Vagina (tissue), 2 donors: ENCODE measurements at regions not wholly inside any gene's neighbourhood (a gene's known extent, or its start where the extent isn't known, plus 50 kb on each side); places are given as distances from the start of the nearest gene placed in this dataset.

Source experiments
- DNase-seq, 2 donors: peaks; one replicate each; pipeline ENCODE4 v3.0.0-alpha.2; 2017; ENCODE audit errors: extremely low spot score in 2 of 2
- H3K27ac ChIP-seq: fragments of 200-600 bp; sonication (generic); one replicate; pipeline ENCODE4 v1.5.1; 2019
- H3K27me3 ChIP-seq: fragments of 200-600 bp; sonication (generic); one replicate; pipeline ENCODE4 v1.5.1; 2019
- H3K36me3 ChIP-seq, 2 donors: fragments of 200-600 bp; sonication (generic); one replicate each; pipeline ENCODE4 v1.5.1; 2017 to 2019
- H3K4me1 ChIP-seq: fragments of 200-600 bp; sonication (generic); one replicate; pipeline ENCODE4 v1.5.1; 2019
- H3K4me3 ChIP-seq, 2 donors: fragments of 200-600 bp; sonication (generic); 1 replicate in 1 of 2; 2 replicates in 1 of 2; pipeline ENCODE4 v1.5.1; 2016 to 2019
- H3K9me3 ChIP-seq: fragments of 200-600 bp; sonication (generic); one replicate; pipeline ENCODE4 v1.5.1; 2019
- POLR2A ChIP-seq, 2 donors: fragments of 450-650 bp; IDR thresholded peaks; one replicate each; pipeline ENCODE4 v1.6.1; 2017; ENCODE audit warnings: antibody characterized with exemption in 2 of 2, mild to moderate bottlenecking in 2 of 2, moderate library complexity in 2 of 2
- POLR2AphosphoS5 ChIP-seq, 2 donors: sonication (generic); formaldehyde crosslinking; IDR thresholded peaks; one replicate each; pipeline ENCODE4 v1.9.0; 2017; ENCODE audit warnings: antibody characterized with exemption in 2 of 2, mild to moderate bottlenecking in 2 of 2, low read depth in 1 of 2; ENCODE audit not compliant: insufficient read depth in 1 of 2
- intact Hi-C: fragments of 100-400 bp; cut with DNase I; formaldehyde crosslinking; loops from one replicate; pipeline ENCODE4 v1.15.1; 2023
- TF ChIP-seq, protein P1 (sequence below), 3 experiments: fragments of 450-650 bp in 2 of 3; fragments of 200-600 bp in 1 of 3; sonication (generic) in 1 of 3; IDR thresholded peaks; one replicate each; pipeline ENCODE4 v1.5.1; 2017 to 2019; ENCODE audit warnings: antibody characterized with exemption in 3 of 3, mild to moderate bottlenecking in 2 of 3, moderate library complexity in 2 of 3

DNA sequence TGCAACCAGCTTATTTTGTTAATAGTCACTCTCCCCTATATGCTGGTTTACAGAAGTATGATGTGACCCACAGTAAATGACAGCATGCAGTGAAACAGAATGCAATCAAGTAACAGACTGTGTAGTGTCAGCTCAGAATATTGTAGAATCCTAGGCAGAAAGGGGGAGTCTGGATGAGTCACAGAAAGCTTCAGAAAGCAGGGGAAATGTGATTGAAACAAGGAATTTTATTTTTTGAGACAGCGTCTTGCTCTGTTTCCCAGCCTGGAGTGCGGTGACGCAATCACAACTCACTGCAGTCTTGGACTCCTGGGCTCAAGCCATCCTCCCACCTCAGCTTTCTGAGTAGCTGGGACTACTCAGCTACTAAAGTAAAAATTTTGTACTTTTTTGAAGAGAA is 188.3 kb upstream of the FOXN2 start:
- H3K4me1 ChIP-seq: no peaks in the 10 kb centered on the region
- no peak for TF ChIP-seq POLR2AphosphoS5 (IDR thresholded peaks at IDR 0.05; ENCODE audit: insufficient read depth in 1 of 2, low read depth in 1 of 2)
- no peak for DNase-seq
- intact Hi-C loops: no loop called here
- H3K4me3 ChIP-seq: no peak overlapping the region
- H3K9me3 ChIP-seq: no peaks in the 10 kb centered on the region
- no peaks in the 10 kb centered on the region for H3K36me3 ChIP-seq
- H3K27me3 ChIP-seq: no peaks in the 10 kb centered on the region
- H3K27ac ChIP-seq: no peak overlapping the region

DNA sequence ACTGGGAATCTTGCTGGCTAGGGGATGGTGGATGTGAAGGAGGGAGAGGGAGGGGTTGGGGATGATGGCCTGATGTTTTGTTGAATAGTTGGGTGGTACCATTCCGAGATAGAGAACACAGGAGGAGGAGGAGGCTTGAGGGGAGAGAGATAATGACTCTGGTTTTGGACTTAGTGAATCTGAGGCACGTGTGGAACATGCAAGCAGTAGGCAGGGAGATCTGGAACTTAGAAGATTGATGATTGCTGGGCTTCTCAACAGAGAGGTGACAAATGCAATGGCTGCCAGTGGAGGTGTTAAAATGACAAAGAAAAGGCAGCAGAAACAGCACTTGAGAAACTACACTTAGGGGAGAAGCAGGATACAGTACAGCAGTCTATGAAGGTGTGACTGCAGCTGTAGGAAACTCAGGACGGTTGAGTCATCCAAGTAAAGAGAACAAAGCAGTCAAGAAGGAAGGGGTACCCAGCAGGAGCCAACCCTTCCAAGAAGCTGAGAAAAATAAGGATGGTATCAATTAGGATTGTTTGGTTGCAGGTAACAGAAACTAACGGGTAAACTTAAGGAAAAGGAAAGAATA is 186.8 kb upstream of the FOXN2 start:
- Histone ChIP-seq H3K9me3 (no peaks in the 10 kb centered on the region), H3K4me3 (no peak overlapping the region), H3K27ac (no peak overlapping the region), H3K4me1 (peaks cover 8% of the 10 kb centered on the region), H3K36me3 (no peaks in the 10 kb centered on the region), H3K27me3 (no peaks in the 10 kb centered on the region)
- TF ChIP-seq, protein P1, sequence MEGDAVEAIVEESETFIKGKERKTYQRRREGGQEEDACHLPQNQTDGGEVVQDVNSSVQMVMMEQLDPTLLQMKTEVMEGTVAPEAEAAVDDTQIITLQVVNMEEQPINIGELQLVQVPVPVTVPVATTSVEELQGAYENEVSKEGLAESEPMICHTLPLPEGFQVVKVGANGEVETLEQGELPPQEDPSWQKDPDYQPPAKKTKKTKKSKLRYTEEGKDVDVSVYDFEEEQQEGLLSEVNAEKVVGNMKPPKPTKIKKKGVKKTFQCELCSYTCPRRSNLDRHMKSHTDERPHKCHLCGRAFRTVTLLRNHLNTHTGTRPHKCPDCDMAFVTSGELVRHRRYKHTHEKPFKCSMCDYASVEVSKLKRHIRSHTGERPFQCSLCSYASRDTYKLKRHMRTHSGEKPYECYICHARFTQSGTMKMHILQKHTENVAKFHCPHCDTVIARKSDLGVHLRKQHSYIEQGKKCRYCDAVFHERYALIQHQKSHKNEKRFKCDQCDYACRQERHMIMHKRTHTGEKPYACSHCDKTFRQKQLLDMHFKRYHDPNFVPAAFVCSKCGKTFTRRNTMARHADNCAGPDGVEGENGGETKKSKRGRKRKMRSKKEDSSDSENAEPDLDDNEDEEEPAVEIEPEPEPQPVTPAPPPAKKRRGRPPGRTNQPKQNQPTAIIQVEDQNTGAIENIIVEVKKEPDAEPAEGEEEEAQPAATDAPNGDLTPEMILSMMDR (IDR thresholded peaks at IDR 0.05): no peak
- TF ChIP-seq POLR2AphosphoS5 (IDR thresholded peaks at IDR 0.05; ENCODE audit: insufficient read depth in 1 of 2, low read depth in 1 of 2) (no peak), POLR2A (IDR thresholded peaks at IDR 0.05) (no peak)
- DNase-seq: no peak
- intact Hi-C loops: no loop called here

DNA sequence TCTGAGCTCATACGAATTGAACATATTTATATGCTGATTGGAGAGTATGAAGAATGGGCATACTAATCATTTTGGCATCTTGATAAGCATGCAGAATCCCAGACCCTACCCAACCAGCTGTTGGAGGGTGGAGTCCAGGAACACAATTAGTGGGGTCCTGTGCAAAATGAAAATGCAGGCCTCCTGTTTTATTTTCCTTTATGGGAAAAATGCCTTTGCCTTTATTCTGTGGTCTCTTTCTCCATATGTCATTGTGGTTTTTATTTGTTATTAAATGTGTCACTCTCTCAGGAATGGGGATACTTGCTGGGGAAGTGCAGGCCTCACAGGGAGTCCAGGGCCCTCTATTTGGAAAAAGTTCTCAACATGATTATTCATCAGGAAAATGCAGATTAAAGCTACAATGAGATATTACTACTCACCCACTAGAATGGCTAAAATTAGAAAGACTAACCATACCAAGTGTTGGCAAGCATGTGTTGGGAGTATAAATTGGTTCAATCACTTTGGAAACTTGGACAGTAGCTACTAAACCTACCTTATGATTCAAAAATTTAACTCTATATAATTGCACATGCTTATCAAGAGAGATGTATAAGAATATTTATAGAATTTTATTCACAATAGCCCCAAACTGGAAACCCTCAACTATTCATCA is 185.1 kb upstream of the FOXN2 start:
- Histone ChIP-seq H3K4me3 (no peak overlapping the region), H3K36me3 (no peaks in the 10 kb centered on the region), H3K4me1 (peaks cover 8% of the 10 kb centered on the region), H3K27ac (no peak overlapping the region), H3K27me3 (no peaks in the 10 kb centered on the region), H3K9me3 (no peaks in the 10 kb centered on the region)
- TF ChIP-seq, protein P1 (IDR thresholded peaks at IDR 0.05): no peak
- TF ChIP-seq POLR2AphosphoS5 (IDR thresholded peaks at IDR 0.05; ENCODE audit: insufficient read depth in 1 of 2, low read depth in 1 of 2): no peak
- no peak for TF ChIP-seq POLR2A (IDR thresholded peaks at IDR 0.05)
- intact Hi-C loops: no loop called here
- DNase-seq: no peak

DNA sequence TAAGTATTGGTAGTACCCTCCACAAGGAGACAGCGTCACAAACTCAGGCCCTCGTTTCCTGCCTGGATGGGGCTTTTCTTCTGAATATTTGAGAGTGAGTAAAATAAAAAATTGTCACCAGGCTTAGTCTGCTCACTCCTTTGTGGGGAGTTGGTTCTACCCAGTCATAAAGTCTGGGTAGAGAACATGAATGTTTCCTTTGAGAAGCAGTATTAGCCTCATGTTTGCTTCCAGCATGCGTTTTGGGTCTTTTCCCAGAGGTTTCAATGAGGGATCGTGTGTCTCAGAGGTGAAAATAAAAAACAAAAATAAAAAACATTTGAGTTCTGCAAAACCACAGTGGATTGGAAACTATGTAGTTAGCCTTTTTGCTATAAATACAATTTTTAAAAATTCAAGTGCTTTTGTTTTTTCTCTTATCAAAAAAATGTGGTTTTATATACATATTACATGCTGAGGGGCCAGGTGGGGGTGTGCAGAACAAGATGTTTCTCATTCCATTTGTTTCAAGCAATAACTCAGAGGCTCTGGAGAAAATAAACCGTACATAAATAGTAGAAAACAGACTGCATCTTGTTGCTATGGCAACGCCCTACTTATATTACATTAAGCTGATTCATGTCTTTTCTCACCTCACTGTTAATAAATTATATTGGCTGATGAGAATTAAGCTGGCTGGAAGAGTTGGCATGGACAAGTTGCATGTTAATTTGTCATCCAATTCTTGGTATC is 182.8 kb upstream of the FOXN2 start:
- H3K36me3 ChIP-seq: no peaks in the 10 kb centered on the region
- intact Hi-C loops: no loop called here
- H3K27me3 ChIP-seq: no peaks in the 10 kb centered on the region
- H3K4me3 ChIP-seq: no peak overlapping the region
- no peak for TF ChIP-seq POLR2A (IDR thresholded peaks at IDR 0.05)
- TF ChIP-seq, protein P1 (IDR thresholded peaks at IDR 0.05): no peak
- TF ChIP-seq POLR2AphosphoS5 (IDR thresholded peaks at IDR 0.05; ENCODE audit: insufficient read depth in 1 of 2, low read depth in 1 of 2): no peak
- no peak for DNase-seq
- H3K4me1 ChIP-seq: peaks cover 8% of the 10 kb centered on the region
- no peak overlapping the region for H3K27ac ChIP-seq
- H3K9me3 ChIP-seq: no peaks in the 10 kb centered on the region

DNA sequence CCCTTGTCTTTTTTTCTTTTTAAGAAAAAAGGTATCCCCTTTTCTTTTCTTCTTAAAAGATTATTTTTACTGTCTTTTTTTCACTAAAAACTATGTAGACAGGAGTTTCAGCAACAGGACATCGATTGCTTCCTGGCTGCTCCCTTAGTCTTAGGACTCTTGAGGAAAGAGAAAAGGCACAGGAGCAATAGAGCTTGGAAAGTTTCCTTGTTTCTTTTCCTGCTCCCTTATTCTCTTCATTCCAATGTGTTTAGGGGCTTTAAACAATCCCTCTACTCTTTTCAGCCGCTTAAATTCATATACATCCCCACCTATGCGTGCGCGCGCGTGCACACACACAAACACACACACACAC is 182.2 kb upstream of the FOXN2 start:
- Histone ChIP-seq H3K4me1 (peaks cover 8% of the 10 kb centered on the region), H3K27me3 (no peaks in the 10 kb centered on the region), H3K27ac (no peak overlapping the region), H3K36me3 (no peaks in the 10 kb centered on the region), H3K4me3 (no peak overlapping the region), H3K9me3 (no peaks in the 10 kb centered on the region)
- TF ChIP-seq, protein P1 (IDR thresholded peaks at IDR 0.05): no peak
- TF ChIP-seq POLR2A (IDR thresholded peaks at IDR 0.05): no peak
- TF ChIP-seq POLR2AphosphoS5 (IDR thresholded peaks at IDR 0.05; ENCODE audit: insufficient read depth in 1 of 2, low read depth in 1 of 2): no peak
- DNase-seq: no peak
- intact Hi-C loops: no loop called here
